GM20000 (cell line): ENCODE measurements at regions not wholly inside any gene's neighbourhood (a gene's known extent, or its start where the extent isn't known, plus 50 kb on each side); places are given as distances from the start of the nearest gene placed in this dataset.

Source experiments
- DNase-seq: peaks from one replicate; pipeline ENCODE4 v3.0.0; 2012; ENCODE audit warnings: low spot score
- TF ChIP-seq, protein P1 (sequence below): IDR thresholded peaks from 2 replicates; pipeline ENCODE4 v1.5.1; 2012; ENCODE audit warnings: mild to moderate bottlenecking, control low read depth; ENCODE audit errors: extremely low read depth, missing control alignments

GRCh38 chr3:84439476-84439875 is 519.3 kb upstream of the CADM2 start:
- TF ChIP-seq, protein P1, sequence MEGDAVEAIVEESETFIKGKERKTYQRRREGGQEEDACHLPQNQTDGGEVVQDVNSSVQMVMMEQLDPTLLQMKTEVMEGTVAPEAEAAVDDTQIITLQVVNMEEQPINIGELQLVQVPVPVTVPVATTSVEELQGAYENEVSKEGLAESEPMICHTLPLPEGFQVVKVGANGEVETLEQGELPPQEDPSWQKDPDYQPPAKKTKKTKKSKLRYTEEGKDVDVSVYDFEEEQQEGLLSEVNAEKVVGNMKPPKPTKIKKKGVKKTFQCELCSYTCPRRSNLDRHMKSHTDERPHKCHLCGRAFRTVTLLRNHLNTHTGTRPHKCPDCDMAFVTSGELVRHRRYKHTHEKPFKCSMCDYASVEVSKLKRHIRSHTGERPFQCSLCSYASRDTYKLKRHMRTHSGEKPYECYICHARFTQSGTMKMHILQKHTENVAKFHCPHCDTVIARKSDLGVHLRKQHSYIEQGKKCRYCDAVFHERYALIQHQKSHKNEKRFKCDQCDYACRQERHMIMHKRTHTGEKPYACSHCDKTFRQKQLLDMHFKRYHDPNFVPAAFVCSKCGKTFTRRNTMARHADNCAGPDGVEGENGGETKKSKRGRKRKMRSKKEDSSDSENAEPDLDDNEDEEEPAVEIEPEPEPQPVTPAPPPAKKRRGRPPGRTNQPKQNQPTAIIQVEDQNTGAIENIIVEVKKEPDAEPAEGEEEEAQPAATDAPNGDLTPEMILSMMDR = no peak
- DNase-seq = no peak

GRCh38 chr3:84440291-84440690 is 518.5 kb upstream of the CADM2 start:
- DNase-seq = no peak

GRCh38 chr3:84442533-84442932 is 516.3 kb upstream of the CADM2 start:
- TF ChIP-seq, protein P1 = no peak
- DNase-seq = no peak

More at GRCh38 chr3:84440291-84440690, 518.5 kb upstream of the CADM2 start:
- TF ChIP-seq, protein P1 = no peak

DNA sequence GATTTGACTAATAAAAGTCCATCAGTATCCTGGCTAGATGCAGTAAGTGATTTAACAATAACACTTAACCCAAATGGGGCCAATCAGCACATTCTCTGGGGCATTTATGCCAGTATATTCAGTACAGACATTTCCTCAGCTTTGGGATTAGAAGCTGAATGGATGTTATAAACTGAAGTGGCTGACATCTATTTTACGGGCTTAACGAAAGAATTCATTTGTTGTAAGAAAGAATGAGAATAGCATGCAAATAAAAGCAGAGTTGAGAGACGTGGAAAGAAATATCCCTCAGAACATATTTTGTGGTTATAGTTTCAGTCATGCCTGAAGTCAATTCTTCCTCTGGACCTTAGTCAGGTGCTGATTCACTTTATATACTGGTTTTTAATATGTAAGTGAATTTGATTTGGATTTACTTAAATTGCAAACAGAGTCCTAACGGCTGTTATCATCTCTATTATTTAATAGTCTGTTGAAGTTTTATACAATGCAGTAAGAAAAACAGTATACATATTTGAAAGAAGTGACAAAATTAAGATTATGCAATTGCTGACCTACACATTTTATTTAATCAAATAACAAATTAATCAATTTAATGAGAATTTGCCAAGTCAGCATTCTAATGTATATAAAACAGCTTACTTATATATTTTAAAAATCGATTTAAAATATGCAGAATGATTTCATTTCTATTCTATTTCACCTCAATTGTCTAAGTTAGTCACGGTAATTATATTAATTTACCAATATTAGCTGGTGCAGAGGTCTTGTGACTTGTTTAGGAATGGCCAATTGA is 513.9 kb upstream of the CADM2 start:
- TF ChIP-seq, protein P1 = no peak
- no peak for DNase-seq

- TF ChIP-seq, protein P1 = no peak
These were observed 471.5 kb upstream of the CADM2 start for GRCh38 chr3:84487296-84487695.

GRCh38 chr3:84504761-84505160 is 454.0 kb upstream of the CADM2 start:
- no peak for DNase-seq
- TF ChIP-seq, protein P1 = no peak

More at GRCh38 chr3:84487296-84487695, 471.5 kb upstream of the CADM2 start:
- no peak for DNase-seq

DNA sequence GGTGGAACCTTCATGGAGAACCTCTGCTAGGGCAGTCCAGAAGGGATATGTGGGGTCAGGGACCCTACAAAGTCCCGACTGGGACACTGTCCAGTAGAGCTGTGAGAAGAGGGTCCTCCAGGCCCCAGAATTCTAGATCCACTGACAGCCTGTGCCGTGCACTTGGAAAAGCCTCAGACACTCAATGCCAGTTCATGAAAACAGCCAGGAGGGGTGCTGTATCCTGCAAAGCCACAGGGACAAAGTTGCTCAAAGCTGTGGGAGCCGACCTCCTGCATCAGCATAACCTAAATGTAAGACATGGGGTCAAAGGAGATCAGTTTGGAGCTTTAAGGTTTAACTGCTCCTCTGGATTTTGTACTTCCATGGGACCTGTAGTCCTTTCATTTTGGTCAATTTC is 448.8 kb upstream of the CADM2 start:
- no peak for DNase-seq
- TF ChIP-seq, protein P1 = no peak
